Adipocyte (in vitro differentiated cells): ENCODE measurements at regions not wholly inside any gene's neighbourhood (a gene's known extent, or its start where the extent isn't known, plus 50 kb on each side); places are given as distances from the start of the nearest gene placed in this dataset.
"Not testable (repeated sequence)": the region's sequence is repeated elsewhere in the genome, so short reads cannot be mapped to it uniquely, and the experiment has no call there.

ENCODE experiments used
- DNase-seq: peaks from one replicate; pipeline ENCODE4 v3.0.0-alpha.2; 2015; ENCODE audit warnings: low read depth
- H3K27me3 ChIP-seq: replicated peaks from 2 replicates; pipeline ENCODE4 v1.7.0; 2013; ENCODE audit warnings: mild to moderate bottlenecking, low read length, moderate library complexity; ENCODE audit not compliant: control insufficient read depth, insufficient read depth
- H3K36me3 ChIP-seq: 2 replicates; pipeline ENCODE4 v1.7.0; 2013; ENCODE audit warnings: low read length, mild to moderate bottlenecking, moderate library complexity; ENCODE audit not compliant: control insufficient read depth, insufficient read depth, severe bottlenecking
- H3K4me1 ChIP-seq: 2 replicates; pipeline ENCODE4 v1.7.0; 2013; ENCODE audit warnings: mild to moderate bottlenecking, low read length, moderate library complexity; ENCODE audit not compliant: control insufficient read depth, insufficient read depth
- H3K4me3 ChIP-seq: 2 replicates; pipeline ENCODE4 v1.7.0; 2013; ENCODE audit warnings: mild to moderate bottlenecking, low read length, moderate library complexity
- H3K9ac ChIP-seq: 2 replicates; pipeline ENCODE4 v1.7.0; 2013; ENCODE audit warnings: mild to moderate bottlenecking, low read length, moderate library complexity
- H3K9me3 ChIP-seq: 2 replicates; pipeline ENCODE4 v1.7.0; 2013; ENCODE audit warnings: mild to moderate bottlenecking, low read length, moderate library complexity; ENCODE audit not compliant: control insufficient read depth

- H3K4me3 ChIP-seq, H3K9ac ChIP-seq, H3K27me3 ChIP-seq, H3K9me3 ChIP-seq, DNase-seq, H3K36me3 ChIP-seq, H3K4me1 ChIP-seq: not testable (repeated sequence)
Observed at GRCh38 chr1:117314951-117315350, 52.3 kb upstream of the MAN1A2 start.

GRCh38 chr1:117313555-117313954, 53.7 kb upstream of the MAN1A2 start:
- no peak overlapping the region for H3K9ac ChIP-seq
- no peak overlapping the region for H3K4me3 ChIP-seq

GRCh38 chr1:117312453-117313138, 54.7 kb upstream of the MAN1A2 start:
- Histone ChIP-seq H3K9ac (no peak overlapping the region), H3K9me3 (no peaks in the 10 kb centered on the region), H3K4me1 (no peaks in the 10 kb centered on the region), H3K36me3 (no peaks in the 10 kb centered on the region), H3K27me3 (peaks cover 3% of the 10 kb centered on the region), H3K4me3 (no peak overlapping the region)
- peak; percentile 51 for DNase-seq

More at GRCh38 chr1:117313555-117313954, 53.7 kb upstream of the MAN1A2 start:
- H3K36me3 ChIP-seq = no peaks in the 10 kb centered on the region
- H3K9me3 ChIP-seq = no peaks in the 10 kb centered on the region
- no peaks in the 10 kb centered on the region for H3K4me1 ChIP-seq
- H3K27me3 ChIP-seq = peaks cover 3% of the 10 kb centered on the region
- no peak for DNase-seq

GRCh38 chr1:117308311-117308916, 58.8 kb upstream of the MAN1A2 start:
- DNase-seq = no peak
- Histone ChIP-seq H3K9me3 (no peaks in the 10 kb centered on the region), H3K9ac (no peak overlapping the region), H3K36me3 (no peaks in the 10 kb centered on the region), H3K4me1 (no peaks in the 10 kb centered on the region), H3K4me3 (no peak overlapping the region), H3K27me3 (peaks cover 3% of the 10 kb centered on the region)

- no peak for DNase-seq
- H3K27me3 ChIP-seq = peaks cover 5% of the 10 kb centered on the region
- H3K9ac ChIP-seq = no peak overlapping the region
- H3K4me1 ChIP-seq = no peaks in the 10 kb centered on the region
- H3K4me3 ChIP-seq = no peak overlapping the region
- no peaks in the 10 kb centered on the region for H3K9me3 ChIP-seq
- H3K36me3 ChIP-seq = no peaks in the 10 kb centered on the region
Observed at GRCh38 chr1:117301901-117302300, 65.3 kb upstream of the MAN1A2 start.

- not testable (repeated sequence) for H3K9ac ChIP-seq, H3K4me1 ChIP-seq, H3K9me3 ChIP-seq, H3K4me3 ChIP-seq, DNase-seq, H3K36me3 ChIP-seq, H3K27me3 ChIP-seq
Observed at GRCh38 chr1:117300183-117300582, 67.1 kb upstream of the MAN1A2 start.

- Histone ChIP-seq H3K27me3 (no peaks in the 10 kb centered on the region), H3K9me3 (no peaks in the 10 kb centered on the region), H3K9ac (no peak overlapping the region), H3K4me1 (peaks cover 8% of the 10 kb centered on the region), H3K4me3 (no peak overlapping the region), H3K36me3 (no peaks in the 10 kb centered on the region)
- DNase-seq = no peak
Observed at GRCh38 chr1:117295001-117295400, 72.2 kb upstream of the MAN1A2 start.

DNA sequence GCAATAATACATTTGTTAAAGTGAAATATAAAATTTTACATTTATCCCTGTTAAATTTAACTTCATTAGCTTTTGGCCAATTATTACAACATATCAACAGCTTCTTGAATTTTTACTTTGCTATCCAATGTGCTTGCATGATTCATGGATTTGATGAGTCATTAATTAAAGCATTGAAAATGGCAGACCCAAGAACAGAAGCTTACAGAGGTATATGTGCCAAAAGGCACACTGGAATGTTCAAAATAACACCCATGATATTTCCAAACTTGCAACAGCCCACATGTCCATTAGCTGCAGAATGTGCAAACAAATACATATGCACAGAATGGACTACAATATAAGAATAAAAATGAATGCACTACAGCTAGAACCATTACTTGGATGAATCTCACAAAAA, 76.4 kb upstream of the MAN1A2 start:
- peaks cover 8% of the 10 kb centered on the region for H3K4me1 ChIP-seq
- H3K9ac ChIP-seq = no peak overlapping the region
- H3K27me3 ChIP-seq = no peaks in the 10 kb centered on the region
- DNase-seq = peak; percentile 5
- no peaks in the 10 kb centered on the region for H3K36me3 ChIP-seq
- no peak overlapping the region for H3K4me3 ChIP-seq
- no peaks in the 10 kb centered on the region for H3K9me3 ChIP-seq

DNA sequence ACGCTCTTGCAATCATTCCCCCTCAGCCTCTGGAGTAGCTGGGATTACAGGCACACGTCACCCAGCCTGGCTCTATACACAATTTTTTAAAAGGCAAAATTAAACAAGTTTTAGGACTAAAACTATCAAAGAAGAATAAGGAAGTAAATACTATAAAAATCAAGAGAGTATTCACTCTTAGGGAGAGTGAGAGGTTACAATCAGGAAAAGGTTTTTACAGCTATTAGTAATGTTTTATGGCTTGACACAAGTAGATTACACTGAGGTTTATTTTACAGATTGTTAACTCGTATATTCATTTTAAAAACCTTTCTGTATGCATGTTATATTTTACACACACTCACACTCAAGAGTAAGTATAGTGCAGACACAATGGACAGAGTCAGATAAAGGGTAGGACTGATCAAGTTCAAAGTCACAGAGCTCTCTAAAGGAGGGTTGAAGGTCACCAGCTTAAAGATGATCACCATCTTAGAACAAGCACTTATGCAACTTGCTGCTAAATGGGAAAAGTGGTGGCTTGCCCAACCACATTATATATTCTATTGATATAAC, 77.9 kb upstream of the MAN1A2 start:
- no peak for DNase-seq

GRCh38 chr1:117286562-117286961, 75.8 kb upstream of the VTCN1 start:
- no peak for DNase-seq
- Histone ChIP-seq H3K36me3 (no peaks in the 10 kb centered on the region), H3K27me3 (no peaks in the 10 kb centered on the region), H3K9me3 (no peaks in the 10 kb centered on the region), H3K4me3 (no peak overlapping the region), H3K4me1 (peaks cover 8% of the 10 kb centered on the region), H3K9ac (no peak overlapping the region)

More for the DNA sequence above, 77.9 kb upstream of the MAN1A2 start:
- no peaks in the 10 kb centered on the region for H3K9me3 ChIP-seq
- H3K27me3 ChIP-seq = no peaks in the 10 kb centered on the region
- no peak overlapping the region for H3K4me3 ChIP-seq
- H3K9ac ChIP-seq = no peak overlapping the region
- no peaks in the 10 kb centered on the region for H3K36me3 ChIP-seq
- H3K4me1 ChIP-seq = peaks cover 8% of the 10 kb centered on the region

- Histone ChIP-seq H3K4me1 (peaks cover 6% of the 10 kb centered on the region), H3K27me3 (no peaks in the 10 kb centered on the region), H3K36me3 (no peaks in the 10 kb centered on the region), H3K9me3 (no peaks in the 10 kb centered on the region), H3K4me3 (no peak overlapping the region), H3K9ac (no peak overlapping the region)
- no peak for DNase-seq
Observed at GRCh38 chr1:117286145-117286544, 75.4 kb upstream of the VTCN1 start.
